ENCODE measurements at regions not wholly inside any gene's neighbourhood (a gene's known extent, or its start where the extent isn't known, plus 50 kb on each side); places are given as distances from the start of the nearest gene placed in this dataset.
A peak's percentile ranks its signal among the peaks of the same experiment; 100 is the strongest.

DNA sequence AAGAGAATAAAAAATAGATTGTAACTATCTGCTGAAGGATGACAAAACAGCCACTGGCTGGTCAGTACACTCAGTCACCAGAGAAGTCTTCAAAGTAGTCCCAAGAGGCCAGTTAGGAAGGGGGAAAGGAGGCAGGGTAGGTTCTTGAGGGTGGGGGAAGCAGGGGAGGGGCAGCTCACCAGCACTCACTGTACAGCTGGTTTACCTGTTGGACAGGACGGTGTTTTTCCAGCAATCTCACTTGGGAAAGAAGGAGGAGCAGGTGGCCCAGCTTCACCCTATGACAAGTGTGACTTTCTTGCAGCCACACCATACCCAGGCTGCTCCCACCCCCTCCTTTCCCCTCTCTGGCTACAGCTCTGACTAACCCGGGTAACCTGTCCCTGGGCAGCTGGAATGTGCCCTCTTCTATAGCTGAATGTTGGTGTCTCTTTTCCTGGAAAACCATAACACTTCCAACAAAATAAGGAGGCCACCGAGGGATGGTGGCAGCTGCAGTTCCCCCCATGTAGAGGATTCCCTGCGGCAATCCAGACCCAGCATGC is 203.4 kb upstream of the NSMCE3 start:
- DNase-seq (ENCODE audit: low spot score) (no peak), ATAC-seq (ENCODE audit: low FRiP score) (no peak)
- TF ChIP-seq, protein P1, sequence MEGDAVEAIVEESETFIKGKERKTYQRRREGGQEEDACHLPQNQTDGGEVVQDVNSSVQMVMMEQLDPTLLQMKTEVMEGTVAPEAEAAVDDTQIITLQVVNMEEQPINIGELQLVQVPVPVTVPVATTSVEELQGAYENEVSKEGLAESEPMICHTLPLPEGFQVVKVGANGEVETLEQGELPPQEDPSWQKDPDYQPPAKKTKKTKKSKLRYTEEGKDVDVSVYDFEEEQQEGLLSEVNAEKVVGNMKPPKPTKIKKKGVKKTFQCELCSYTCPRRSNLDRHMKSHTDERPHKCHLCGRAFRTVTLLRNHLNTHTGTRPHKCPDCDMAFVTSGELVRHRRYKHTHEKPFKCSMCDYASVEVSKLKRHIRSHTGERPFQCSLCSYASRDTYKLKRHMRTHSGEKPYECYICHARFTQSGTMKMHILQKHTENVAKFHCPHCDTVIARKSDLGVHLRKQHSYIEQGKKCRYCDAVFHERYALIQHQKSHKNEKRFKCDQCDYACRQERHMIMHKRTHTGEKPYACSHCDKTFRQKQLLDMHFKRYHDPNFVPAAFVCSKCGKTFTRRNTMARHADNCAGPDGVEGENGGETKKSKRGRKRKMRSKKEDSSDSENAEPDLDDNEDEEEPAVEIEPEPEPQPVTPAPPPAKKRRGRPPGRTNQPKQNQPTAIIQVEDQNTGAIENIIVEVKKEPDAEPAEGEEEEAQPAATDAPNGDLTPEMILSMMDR (IDR thresholded peaks at IDR 0.05): no peak

DNA sequence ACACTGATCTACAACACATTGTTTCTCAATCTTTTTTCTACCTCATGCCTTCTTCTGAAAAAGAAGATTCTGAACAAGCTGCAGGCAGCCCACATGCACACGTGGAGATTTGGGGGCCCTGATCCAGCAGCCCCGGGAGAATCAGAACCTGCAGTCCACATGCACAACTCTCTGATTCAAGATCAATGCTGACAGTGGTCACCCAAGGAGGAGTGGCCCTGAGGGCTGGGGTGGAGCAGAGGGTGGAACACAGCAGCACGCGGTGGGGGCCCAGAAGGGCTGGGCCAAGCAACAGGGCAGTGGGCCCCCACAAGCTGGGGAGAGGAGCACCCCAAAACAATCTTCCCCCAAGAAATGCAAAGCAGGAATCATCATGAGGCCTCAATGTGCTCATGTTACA is 202.1 kb upstream of the NSMCE3 start:
- no peak for DNase-seq (ENCODE audit: low spot score)
- TF ChIP-seq, protein P1 (IDR thresholded peaks at IDR 0.05): no peak
- no peak for ATAC-seq (ENCODE audit: low FRiP score)

DNA sequence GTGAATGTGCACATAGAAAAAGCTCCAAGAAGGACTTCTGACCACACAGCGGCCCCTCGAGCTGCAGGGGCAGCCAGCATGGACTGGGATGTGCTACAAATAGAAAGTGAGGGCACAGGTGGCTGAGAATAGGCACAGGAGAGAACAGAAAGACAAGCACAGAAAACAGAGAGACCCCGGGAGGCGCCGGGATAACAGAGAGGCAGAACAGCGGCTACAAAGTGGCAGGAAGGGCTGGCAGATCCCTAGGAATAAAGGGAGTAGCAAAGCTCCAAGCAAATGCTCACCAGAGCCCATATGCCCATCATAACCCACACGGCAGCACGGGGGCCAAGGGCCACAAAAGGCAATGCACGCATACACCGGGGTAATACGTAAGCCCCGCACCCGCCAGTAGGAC is 201.7 kb upstream of the NSMCE3 start:
- DNase-seq (ENCODE audit: low spot score) (no peak), ATAC-seq (ENCODE audit: low FRiP score) (no peak)
- TF ChIP-seq, protein P1 (IDR thresholded peaks at IDR 0.05): no peak

DNA sequence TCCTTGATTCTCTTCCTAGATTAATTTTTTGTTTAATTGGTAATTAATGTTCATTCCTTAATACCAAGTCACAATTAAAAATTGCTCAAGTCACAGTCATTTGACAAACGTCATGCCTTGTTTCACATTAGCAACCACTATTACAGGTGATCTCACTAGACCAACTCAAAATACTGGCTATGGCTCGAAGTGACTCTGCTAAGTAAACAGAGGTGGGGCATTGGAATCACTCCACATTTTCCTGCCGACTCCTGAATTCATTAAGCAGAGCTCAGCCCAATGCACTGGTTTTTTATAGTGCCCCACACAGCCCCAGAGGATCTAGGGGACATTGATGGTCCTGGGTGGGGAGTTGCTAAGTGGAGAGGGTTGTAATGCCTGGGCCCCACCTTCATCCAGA is 201.2 kb upstream of the NSMCE3 start:
- ATAC-seq (ENCODE audit: low FRiP score) (no peak), DNase-seq (ENCODE audit: low spot score) (no peak)
- TF ChIP-seq, protein P1 (IDR thresholded peaks at IDR 0.05): no peak

DNA sequence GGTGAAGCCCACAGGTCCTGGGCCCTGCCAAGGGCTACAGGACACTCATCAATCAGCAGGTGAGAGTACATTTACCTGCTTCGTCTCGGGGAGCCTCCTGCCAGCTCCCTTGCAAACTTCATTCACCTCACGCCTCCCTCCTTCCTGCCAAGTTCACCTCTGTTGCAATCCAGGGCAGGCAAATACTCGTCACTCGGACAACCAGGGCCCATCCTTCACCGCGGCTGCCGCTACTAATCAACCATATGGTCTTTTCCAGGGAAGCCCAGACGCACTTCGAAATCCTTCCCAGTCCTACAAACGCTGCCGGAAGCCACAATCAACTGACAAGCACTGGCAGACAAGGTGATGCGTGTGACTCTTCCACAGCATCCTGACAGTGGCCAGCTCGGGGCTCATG is 200.7 kb upstream of the NSMCE3 start:
- TF ChIP-seq, protein P1 (IDR thresholded peaks at IDR 0.05): no peak
- ATAC-seq (ENCODE audit: low FRiP score) (peak; percentile 66), DNase-seq (ENCODE audit: low spot score) (no peak)

DNA sequence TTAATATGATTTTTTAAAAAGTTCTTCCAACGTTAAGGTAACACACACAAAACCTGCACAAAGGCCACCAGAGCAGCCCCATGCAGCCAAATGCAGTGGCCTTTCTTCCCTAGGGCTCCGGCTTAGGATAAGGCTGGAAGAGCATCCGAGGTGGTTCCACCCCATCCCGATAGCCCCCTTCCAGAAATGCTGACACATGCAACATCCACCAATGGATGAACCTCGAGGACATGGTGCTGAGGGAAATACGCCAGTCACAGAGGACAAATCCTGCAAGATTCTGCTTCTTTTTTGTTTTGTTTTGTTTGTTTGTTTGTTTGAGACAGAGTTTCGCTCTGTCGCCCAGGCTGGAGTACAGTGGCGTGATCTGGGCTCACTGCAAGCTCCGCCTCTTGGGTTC is 199.3 kb upstream of the NSMCE3 start:
- no peak for ATAC-seq (ENCODE audit: low FRiP score)
- TF ChIP-seq, protein P1 (IDR thresholded peaks at IDR 0.05): no peak
- DNase-seq (ENCODE audit: low spot score): no peak

DNA sequence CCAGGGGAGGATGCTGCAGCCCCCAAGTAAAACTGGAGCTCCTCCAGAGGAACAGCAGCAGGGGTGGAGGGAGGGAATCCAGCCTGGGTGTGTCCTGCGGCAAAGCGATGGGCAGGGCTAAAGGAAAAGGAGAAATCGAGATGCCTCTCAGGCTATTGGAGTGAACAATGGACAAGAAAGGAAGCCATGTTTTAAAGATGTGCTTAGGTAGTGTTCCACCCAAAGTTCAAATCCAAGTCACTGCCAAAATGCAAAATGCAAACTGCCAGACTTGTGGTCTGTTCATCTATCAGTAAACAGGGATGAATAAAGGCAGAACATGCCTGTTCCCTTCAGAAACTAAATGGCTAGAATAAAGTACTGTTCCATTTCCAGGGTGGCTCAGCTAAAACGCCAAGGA is 197.5 kb upstream of the NSMCE3 start:
- no peak for DNase-seq (ENCODE audit: low spot score)
- ATAC-seq (ENCODE audit: low FRiP score): no peak
- TF ChIP-seq, protein P1 (IDR thresholded peaks at IDR 0.05): no peak
